ENCODE measurements at regions not wholly inside any gene's neighbourhood (a gene's known extent, or its start where the extent isn't known, plus 50 kb on each side); places are given as distances from the start of the nearest gene placed in this dataset.

DNA sequence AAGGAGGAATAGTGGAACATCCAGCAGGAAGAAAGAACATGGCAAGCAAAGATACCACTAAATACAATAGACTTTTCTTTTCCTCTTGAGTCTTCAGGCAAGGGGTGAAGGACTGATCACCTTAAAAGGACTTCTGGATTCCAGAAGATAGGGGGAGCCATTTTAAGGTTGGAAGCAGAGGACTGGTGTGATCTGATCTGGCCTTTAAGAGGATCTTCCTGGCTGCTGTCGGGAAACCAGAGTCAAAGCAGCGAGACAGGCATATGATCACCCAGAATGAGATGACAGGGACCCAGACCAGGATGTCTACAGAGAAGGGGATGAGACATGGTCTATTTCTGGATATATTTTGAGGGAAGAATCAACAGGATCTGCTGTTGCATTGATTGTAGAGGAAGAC is 558.0 kb downstream of the STK39 start:
- Histone ChIP-seq H3K9me3 (ENCODE audit: insufficient read depth, low read length, severe bottlenecking) (no peaks in the 10 kb centered on the region), H3K4me2 (ENCODE audit: insufficient read depth, low read length) (no peak overlapping the region), H3K4me1 (ENCODE audit: insufficient read depth, low read length) (no peaks in the 10 kb centered on the region), H3K79me2 (ENCODE audit: insufficient read depth, low read length) (no peaks in the 10 kb centered on the region), H3K27me3 (ENCODE audit: insufficient read depth, low read length, poor library complexity) (no peaks in the 10 kb centered on the region), H3K27ac (ENCODE audit: low read length) (no peak overlapping the region), H3K4me3 (ENCODE audit: low read depth in 1 of 2, low read length in 2 of 2) (no peak overlapping the region), H3K36me3 (ENCODE audit: insufficient read depth, low read length) (no peaks in the 10 kb centered on the region), H2AFZ (ENCODE audit: low read depth, low read length) (no peak overlapping the region), H4K20me1 (ENCODE audit: insufficient read depth, low read length) (no peaks in the 10 kb centered on the region), H3K9ac (ENCODE audit: low read depth, low read length) (no peak overlapping the region)
- no peak for TF ChIP-seq EZH2 (IDR thresholded peaks at IDR 0.05; ENCODE audit: borderline replicate concordance, low read depth, low read length, severe bottlenecking)
- TF ChIP-seq, protein P1, sequence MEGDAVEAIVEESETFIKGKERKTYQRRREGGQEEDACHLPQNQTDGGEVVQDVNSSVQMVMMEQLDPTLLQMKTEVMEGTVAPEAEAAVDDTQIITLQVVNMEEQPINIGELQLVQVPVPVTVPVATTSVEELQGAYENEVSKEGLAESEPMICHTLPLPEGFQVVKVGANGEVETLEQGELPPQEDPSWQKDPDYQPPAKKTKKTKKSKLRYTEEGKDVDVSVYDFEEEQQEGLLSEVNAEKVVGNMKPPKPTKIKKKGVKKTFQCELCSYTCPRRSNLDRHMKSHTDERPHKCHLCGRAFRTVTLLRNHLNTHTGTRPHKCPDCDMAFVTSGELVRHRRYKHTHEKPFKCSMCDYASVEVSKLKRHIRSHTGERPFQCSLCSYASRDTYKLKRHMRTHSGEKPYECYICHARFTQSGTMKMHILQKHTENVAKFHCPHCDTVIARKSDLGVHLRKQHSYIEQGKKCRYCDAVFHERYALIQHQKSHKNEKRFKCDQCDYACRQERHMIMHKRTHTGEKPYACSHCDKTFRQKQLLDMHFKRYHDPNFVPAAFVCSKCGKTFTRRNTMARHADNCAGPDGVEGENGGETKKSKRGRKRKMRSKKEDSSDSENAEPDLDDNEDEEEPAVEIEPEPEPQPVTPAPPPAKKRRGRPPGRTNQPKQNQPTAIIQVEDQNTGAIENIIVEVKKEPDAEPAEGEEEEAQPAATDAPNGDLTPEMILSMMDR (IDR thresholded peaks at IDR 0.05; ENCODE audit: borderline replicate concordance, extremely low read depth, low read length, poor library complexity, severe bottlenecking), result no peak
- ATAC-seq (ENCODE audit: insufficient read depth, low read depth) (no peak), DNase-seq (no peak)

DNA sequence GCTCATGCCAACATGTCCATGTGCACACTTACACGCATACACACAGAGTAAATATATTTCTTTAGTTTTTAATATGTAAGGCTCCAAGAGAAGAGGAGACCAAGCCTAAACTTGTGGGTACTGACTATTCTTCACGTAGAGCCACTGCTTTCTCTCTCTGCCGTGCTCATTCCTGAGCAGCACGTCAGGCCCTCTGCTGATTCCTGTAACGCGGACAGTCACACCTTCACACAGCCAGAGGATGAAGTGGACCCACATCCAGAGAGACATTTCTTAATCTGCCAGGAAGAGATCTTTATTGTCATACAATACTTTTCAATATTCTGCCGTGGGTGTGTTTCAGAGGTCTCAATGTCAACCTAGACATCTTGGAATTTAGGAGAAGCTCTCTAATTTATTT is 560.7 kb downstream of the STK39 start:
- Histone ChIP-seq H3K36me3 (ENCODE audit: insufficient read depth, low read length) (no peaks in the 10 kb centered on the region), H3K4me2 (ENCODE audit: insufficient read depth, low read length) (no peak overlapping the region), H3K79me2 (ENCODE audit: insufficient read depth, low read length) (no peaks in the 10 kb centered on the region), H4K20me1 (ENCODE audit: insufficient read depth, low read length) (no peaks in the 10 kb centered on the region), H3K27me3 (ENCODE audit: insufficient read depth, low read length, poor library complexity) (no peaks in the 10 kb centered on the region), H2AFZ (ENCODE audit: low read depth, low read length) (no peak overlapping the region), H3K9me3 (ENCODE audit: insufficient read depth, low read length, severe bottlenecking) (no peaks in the 10 kb centered on the region), H3K4me1 (ENCODE audit: insufficient read depth, low read length) (no peaks in the 10 kb centered on the region), H3K4me3 (ENCODE audit: low read depth in 1 of 2, low read length in 2 of 2) (no peak overlapping the region), H3K27ac (ENCODE audit: low read length) (no peak overlapping the region), H3K9ac (ENCODE audit: low read depth, low read length) (no peak overlapping the region)
- DNase-seq, result no peak
- ATAC-seq (ENCODE audit: insufficient read depth, low read depth), result no peak
- TF ChIP-seq, protein P1 (IDR thresholded peaks at IDR 0.05; ENCODE audit: borderline replicate concordance, extremely low read depth, low read length, poor library complexity, severe bottlenecking), result no peak
- no peak for TF ChIP-seq EZH2 (IDR thresholded peaks at IDR 0.05; ENCODE audit: borderline replicate concordance, low read depth, low read length, severe bottlenecking)

- Histone ChIP-seq H3K4me2 (ENCODE audit: insufficient read depth, low read length) (no peak overlapping the region), H2AFZ (ENCODE audit: low read depth, low read length) (no peak overlapping the region), H3K36me3 (ENCODE audit: insufficient read depth, low read length) (no peaks in the 10 kb centered on the region), H4K20me1 (ENCODE audit: insufficient read depth, low read length) (no peaks in the 10 kb centered on the region), H3K27ac (ENCODE audit: low read length) (no peak overlapping the region), H3K4me3 (ENCODE audit: low read depth in 1 of 2, low read length in 2 of 2) (no peak overlapping the region), H3K79me2 (ENCODE audit: insufficient read depth, low read length) (no peaks in the 10 kb centered on the region), H3K4me1 (ENCODE audit: insufficient read depth, low read length) (no peaks in the 10 kb centered on the region), H3K27me3 (ENCODE audit: insufficient read depth, low read length, poor library complexity) (no peaks in the 10 kb centered on the region), H3K9me3 (ENCODE audit: insufficient read depth, low read length, severe bottlenecking) (no peaks in the 10 kb centered on the region), H3K9ac (ENCODE audit: low read depth, low read length) (no peak overlapping the region)
- ATAC-seq (ENCODE audit: insufficient read depth, low read depth) (no peak), DNase-seq (no peak)
- TF ChIP-seq EZH2 (IDR thresholded peaks at IDR 0.05; ENCODE audit: borderline replicate concordance, low read depth, low read length, severe bottlenecking), result no peak
- TF ChIP-seq, protein P1 (IDR thresholded peaks at IDR 0.05; ENCODE audit: borderline replicate concordance, extremely low read depth, low read length, poor library complexity, severe bottlenecking), result no peak
Measured at GRCh38 chr2:167681234-167682015, 566.0 kb downstream of the STK39 start.
